ENCODE measurements at regions not wholly inside any gene's neighbourhood (a gene's known extent, or its start where the extent isn't known, plus 50 kb on each side); places are given as distances from the start of the nearest gene placed in this dataset.

DNA sequence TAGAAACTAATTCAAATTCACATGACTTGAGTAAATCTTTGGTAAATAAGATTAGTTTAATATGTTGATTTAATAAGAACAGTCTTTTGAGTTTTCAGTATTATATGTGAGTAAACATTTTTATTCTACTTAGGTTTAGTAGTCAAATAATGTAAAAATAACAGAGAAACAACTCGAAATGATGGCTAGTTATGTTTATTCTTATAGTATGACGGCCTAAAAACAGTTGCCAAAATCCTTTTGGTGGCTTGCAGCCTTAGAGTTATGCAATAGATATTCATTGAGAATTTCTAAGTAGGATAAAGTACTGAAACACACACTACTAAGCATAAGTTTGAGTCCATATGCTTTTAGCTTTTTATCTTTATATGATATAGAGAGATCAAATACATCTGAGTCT, 184.8 kb downstream of the GNAI1 start:
- H3K27ac ChIP-seq (ENCODE audit: low read depth in 2 of 2, low read length in 1 of 2): no peak overlapping the region
- H3K4me1 ChIP-seq (ENCODE audit: control insufficient read depth in 2 of 2, insufficient read depth in 2 of 2, low read length in 1 of 2): no peaks in the 10 kb centered on the region
- no peak overlapping the region for H3K4me3 ChIP-seq (ENCODE audit: low read depth in 1 of 2, low read length in 2 of 2)
- WGBS, 2 donors: 58 to 59% methylated on average over 2 of the region's 2 CpGs
- H3K27me3 ChIP-seq (ENCODE audit: control insufficient read depth in 1 of 2, insufficient read depth in 2 of 2, low read length in 2 of 2): no peaks in the 10 kb centered on the region
- H3K36me3 ChIP-seq (ENCODE audit: control insufficient read depth in 2 of 2, insufficient read depth in 2 of 2, low read length in 1 of 2): no peaks in the 10 kb centered on the region
- H3K9me3 ChIP-seq (ENCODE audit: control insufficient read depth in 2 of 2, insufficient read depth in 1 of 2, low read depth in 1 of 2, low read length in 1 of 2): no peaks in the 10 kb centered on the region

DNA sequence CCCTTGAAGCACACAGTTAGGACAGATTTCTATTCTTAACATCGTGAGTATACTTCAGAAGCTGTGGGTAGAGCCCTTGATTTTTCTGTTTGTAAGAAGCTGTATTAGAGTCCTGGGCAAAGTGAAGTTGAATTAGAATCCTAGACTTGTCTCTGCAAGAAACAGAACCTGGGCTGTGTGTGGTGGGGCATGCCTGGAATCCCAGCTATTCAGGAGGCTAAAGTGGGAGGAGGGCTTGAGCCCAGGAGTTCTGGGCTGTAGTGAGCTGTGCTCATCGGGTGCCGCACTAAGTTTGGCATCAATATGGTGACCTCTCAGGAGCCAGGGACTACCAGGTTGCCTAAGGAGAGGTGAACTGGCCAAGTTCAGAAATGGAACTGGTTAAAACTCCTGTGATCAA, 183.4 kb downstream of the GNAI1 start:
- H3K4me1 ChIP-seq (ENCODE audit: control insufficient read depth in 2 of 2, insufficient read depth in 2 of 2, low read length in 1 of 2): no peaks in the 10 kb centered on the region
- no peaks in the 10 kb centered on the region for H3K9me3 ChIP-seq (ENCODE audit: control insufficient read depth in 2 of 2, insufficient read depth in 1 of 2, low read depth in 1 of 2, low read length in 1 of 2)
- H3K27ac ChIP-seq (ENCODE audit: low read depth in 2 of 2, low read length in 1 of 2): no peak overlapping the region
- no peaks in the 10 kb centered on the region for H3K36me3 ChIP-seq (ENCODE audit: control insufficient read depth in 2 of 2, insufficient read depth in 2 of 2, low read length in 1 of 2)
- WGBS, 2 donors: 87 to 92% methylated on average over 3 of the region's 3 CpGs
- H3K27me3 ChIP-seq (ENCODE audit: control insufficient read depth in 1 of 2, insufficient read depth in 2 of 2, low read length in 2 of 2): no peaks in the 10 kb centered on the region
- no peak overlapping the region for H3K4me3 ChIP-seq (ENCODE audit: low read depth in 1 of 2, low read length in 2 of 2)

DNA sequence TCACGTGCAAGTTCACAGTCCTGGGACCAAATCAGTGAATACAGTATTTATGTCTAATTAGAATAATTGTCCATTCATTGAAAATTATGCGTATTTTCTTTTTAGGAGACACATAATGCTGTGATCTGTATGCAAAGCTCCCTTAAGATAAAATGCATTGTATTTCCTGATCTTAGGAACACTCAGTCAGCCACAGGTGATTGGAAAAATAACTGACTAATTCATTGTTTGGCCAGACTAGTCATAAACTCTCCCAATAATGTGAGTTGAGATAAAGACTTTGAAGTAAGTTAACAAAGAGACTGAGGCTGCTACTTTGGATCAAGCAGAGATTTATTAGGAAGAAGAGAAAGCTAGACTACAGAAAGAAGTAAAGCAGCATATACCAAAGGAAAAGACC, 182.2 kb downstream of the GNAI1 start:
- 81 to 93% methylated on average over 2 of the region's 2 CpGs for WGBS, 2 donors
- no peak overlapping the region for H3K4me3 ChIP-seq (ENCODE audit: low read depth in 1 of 2, low read length in 2 of 2)
- H3K4me1 ChIP-seq (ENCODE audit: control insufficient read depth in 2 of 2, insufficient read depth in 2 of 2, low read length in 1 of 2): no peaks in the 10 kb centered on the region
- H3K9me3 ChIP-seq (ENCODE audit: control insufficient read depth in 2 of 2, insufficient read depth in 1 of 2, low read depth in 1 of 2, low read length in 1 of 2): no peaks in the 10 kb centered on the region
- H3K27me3 ChIP-seq (ENCODE audit: control insufficient read depth in 1 of 2, insufficient read depth in 2 of 2, low read length in 2 of 2): no peaks in the 10 kb centered on the region
- H3K27ac ChIP-seq (ENCODE audit: low read depth in 2 of 2, low read length in 1 of 2): no peak overlapping the region
- H3K36me3 ChIP-seq (ENCODE audit: control insufficient read depth in 2 of 2, insufficient read depth in 2 of 2, low read length in 1 of 2): no peaks in the 10 kb centered on the region

DNA sequence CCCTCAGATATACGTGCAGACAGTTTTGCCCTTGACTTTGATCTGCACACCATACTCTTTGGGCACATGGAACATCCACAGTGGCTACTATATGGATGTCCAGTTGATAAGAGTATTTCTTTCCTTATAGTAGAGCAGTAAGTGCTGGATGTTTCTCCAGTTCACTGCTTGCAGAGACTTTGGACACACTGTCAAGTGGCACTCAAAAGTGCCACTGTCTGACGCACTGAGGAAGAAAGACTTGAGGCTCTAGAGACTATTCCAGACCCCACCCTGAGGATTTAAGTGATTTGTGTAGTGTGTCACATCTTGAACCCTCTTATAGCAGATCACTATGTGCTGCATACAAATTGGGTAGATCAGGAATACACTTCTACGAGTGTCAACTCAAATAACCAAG, 179.1 kb downstream of the GNAI1 start:
- Histone ChIP-seq H3K27ac (ENCODE audit: low read depth in 2 of 2, low read length in 1 of 2) (no peak overlapping the region), H3K27me3 (ENCODE audit: control insufficient read depth in 1 of 2, insufficient read depth in 2 of 2, low read length in 2 of 2) (no peaks in the 10 kb centered on the region), H3K4me3 (ENCODE audit: low read depth in 1 of 2, low read length in 2 of 2) (no peak overlapping the region), H3K4me1 (ENCODE audit: control insufficient read depth in 2 of 2, insufficient read depth in 2 of 2, low read length in 1 of 2) (no peaks in the 10 kb centered on the region), H3K36me3 (ENCODE audit: control insufficient read depth in 2 of 2, insufficient read depth in 2 of 2, low read length in 1 of 2) (no peaks in the 10 kb centered on the region), H3K9me3 (ENCODE audit: control insufficient read depth in 2 of 2, insufficient read depth in 1 of 2, low read depth in 1 of 2, low read length in 1 of 2) (no peaks in the 10 kb centered on the region)
- 87% methylated on average over 3 of the region's 3 CpGs for WGBS, 2 donors

DNA sequence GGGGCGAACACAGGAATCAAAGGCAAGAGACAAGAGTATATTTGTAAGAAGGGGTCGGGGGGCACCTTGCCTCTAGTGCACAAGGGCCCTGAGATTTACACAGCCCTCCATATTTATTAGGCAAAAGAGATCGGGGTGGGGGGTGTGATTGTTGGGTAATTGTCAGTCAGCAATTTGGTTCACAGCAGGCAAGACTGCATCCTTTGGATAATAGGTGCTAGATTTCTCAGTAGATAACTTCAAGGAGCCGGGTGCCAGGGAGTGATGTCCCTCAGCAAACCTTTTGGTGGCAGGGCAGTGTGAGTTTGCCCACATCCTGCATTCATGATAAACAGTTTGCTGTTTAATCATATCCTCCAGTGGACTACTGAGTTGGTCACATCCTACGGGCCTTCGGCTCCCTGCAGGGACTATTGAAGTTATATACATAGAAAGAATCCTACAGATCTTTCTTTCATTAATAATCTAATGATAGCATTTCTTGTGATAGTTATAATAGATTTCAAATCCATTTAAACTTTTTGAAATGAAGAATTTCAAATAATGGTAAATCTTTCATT, 178.5 kb downstream of the GNAI1 start:
- no peaks in the 10 kb centered on the region for H3K4me1 ChIP-seq (ENCODE audit: control insufficient read depth in 2 of 2, insufficient read depth in 2 of 2, low read length in 1 of 2)
- H3K27ac ChIP-seq (ENCODE audit: low read depth in 2 of 2, low read length in 1 of 2): no peak overlapping the region
- no peaks in the 10 kb centered on the region for H3K27me3 ChIP-seq (ENCODE audit: control insufficient read depth in 1 of 2, insufficient read depth in 2 of 2, low read length in 2 of 2)
- H3K9me3 ChIP-seq (ENCODE audit: control insufficient read depth in 2 of 2, insufficient read depth in 1 of 2, low read depth in 1 of 2, low read length in 1 of 2): no peaks in the 10 kb centered on the region
- 87 to 91% methylated on average over 6 of the region's 6 CpGs for WGBS, 2 donors
- no peak overlapping the region for H3K4me3 ChIP-seq (ENCODE audit: low read depth in 1 of 2, low read length in 2 of 2)
- no peaks in the 10 kb centered on the region for H3K36me3 ChIP-seq (ENCODE audit: control insufficient read depth in 2 of 2, insufficient read depth in 2 of 2, low read length in 1 of 2)

DNA sequence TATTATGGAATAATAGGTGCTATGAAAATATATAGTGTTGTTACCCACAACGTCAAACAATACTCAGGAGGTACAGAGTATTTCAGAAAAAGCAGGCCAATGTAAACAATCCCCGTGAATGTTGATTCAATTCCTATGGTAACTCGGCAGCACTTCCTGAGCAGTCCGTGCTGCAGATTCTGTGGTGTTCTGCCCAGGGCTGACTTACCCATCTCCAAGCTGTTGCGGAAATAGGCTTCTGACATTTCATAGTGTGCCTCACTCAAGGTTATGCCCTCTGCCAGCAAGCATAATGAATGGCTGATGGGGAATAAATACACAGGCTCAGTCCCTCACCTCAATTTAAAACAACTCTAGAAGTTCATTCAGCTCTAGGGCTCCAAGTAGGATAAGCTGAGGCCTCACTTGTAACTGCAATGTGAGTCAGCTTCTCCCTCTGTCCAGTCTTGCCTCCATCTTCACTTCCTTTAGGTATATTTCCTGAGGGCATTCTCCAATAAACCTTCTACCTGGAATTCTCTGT, 177.6 kb downstream of the GNAI1 start:
- Histone ChIP-seq H3K36me3 (ENCODE audit: control insufficient read depth in 2 of 2, insufficient read depth in 2 of 2, low read length in 1 of 2) (no peaks in the 10 kb centered on the region), H3K4me1 (ENCODE audit: control insufficient read depth in 2 of 2, insufficient read depth in 2 of 2, low read length in 1 of 2) (no peaks in the 10 kb centered on the region), H3K9me3 (ENCODE audit: control insufficient read depth in 2 of 2, insufficient read depth in 1 of 2, low read depth in 1 of 2, low read length in 1 of 2) (no peaks in the 10 kb centered on the region), H3K4me3 (ENCODE audit: low read depth in 1 of 2, low read length in 2 of 2) (no peak overlapping the region), H3K27ac (ENCODE audit: low read depth in 2 of 2, low read length in 1 of 2) (no peak overlapping the region), H3K27me3 (ENCODE audit: control insufficient read depth in 1 of 2, insufficient read depth in 2 of 2, low read length in 2 of 2) (no peaks in the 10 kb centered on the region)
- 9 to 25% methylated on average over 5 of the region's 5 CpGs for WGBS, 2 donors

DNA sequence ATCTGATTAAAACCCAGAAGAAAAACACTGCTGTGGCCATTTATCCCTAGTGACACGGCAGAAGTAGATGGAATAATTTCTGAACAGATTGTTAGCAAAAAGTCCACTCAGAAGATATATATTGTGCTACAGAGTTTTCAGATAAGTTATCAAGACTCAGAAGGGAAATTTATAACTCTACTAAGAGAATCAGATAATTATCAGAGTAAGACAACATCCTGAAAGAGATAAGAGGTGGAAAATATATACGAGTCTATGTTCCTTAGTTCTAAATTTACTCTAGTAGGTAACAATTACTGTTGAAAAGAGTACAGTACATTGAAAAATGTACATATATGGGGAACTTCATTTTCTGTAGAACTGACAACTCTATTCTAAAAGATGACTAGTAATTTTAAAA, 176.7 kb downstream of the GNAI1 start:
- Histone ChIP-seq H3K9me3 (ENCODE audit: control insufficient read depth in 2 of 2, insufficient read depth in 1 of 2, low read depth in 1 of 2, low read length in 1 of 2) (no peaks in the 10 kb centered on the region), H3K27ac (ENCODE audit: low read depth in 2 of 2, low read length in 1 of 2) (no peak overlapping the region), H3K4me1 (ENCODE audit: control insufficient read depth in 2 of 2, insufficient read depth in 2 of 2, low read length in 1 of 2) (no peaks in the 10 kb centered on the region), H3K4me3 (ENCODE audit: low read depth in 1 of 2, low read length in 2 of 2) (no peak overlapping the region), H3K27me3 (ENCODE audit: control insufficient read depth in 1 of 2, insufficient read depth in 2 of 2, low read length in 2 of 2) (no peaks in the 10 kb centered on the region), H3K36me3 (ENCODE audit: control insufficient read depth in 2 of 2, insufficient read depth in 2 of 2, low read length in 1 of 2) (no peaks in the 10 kb centered on the region)
- 65 to 72% methylated on average over 2 of the region's 2 CpGs for WGBS, 2 donors

DNA sequence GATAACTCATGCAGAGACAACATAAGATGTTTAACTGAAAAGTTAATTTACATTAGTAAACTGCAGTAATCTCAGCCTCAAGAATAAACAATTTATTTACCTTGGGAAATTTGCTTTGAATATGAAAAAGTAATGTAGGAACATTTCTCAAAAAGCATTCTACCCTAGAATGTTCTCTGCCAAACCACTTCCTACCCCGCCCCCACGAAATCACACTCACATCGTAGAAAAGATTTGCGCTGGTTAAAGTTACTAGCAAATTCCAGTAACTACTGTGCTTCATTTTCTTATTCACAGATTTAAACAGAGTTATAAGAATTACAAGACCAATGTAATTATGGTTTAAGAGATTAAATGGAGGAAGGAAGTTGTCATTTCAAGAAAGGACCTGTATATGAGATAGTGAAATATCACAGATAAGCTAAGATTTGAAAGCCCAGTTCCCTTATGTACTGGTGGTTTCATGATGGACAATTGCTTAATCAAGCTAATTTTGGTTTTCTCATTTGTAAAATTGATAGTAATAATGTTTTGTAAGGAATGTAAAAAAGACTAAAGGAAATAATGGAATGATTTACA, 175.4 kb downstream of the GNAI1 start:
- Histone ChIP-seq H3K4me3 (ENCODE audit: low read depth in 1 of 2, low read length in 2 of 2) (no peak overlapping the region), H3K27ac (ENCODE audit: low read depth in 2 of 2, low read length in 1 of 2) (no peak overlapping the region), H3K27me3 (ENCODE audit: control insufficient read depth in 1 of 2, insufficient read depth in 2 of 2, low read length in 2 of 2) (no peaks in the 10 kb centered on the region), H3K9me3 (ENCODE audit: control insufficient read depth in 2 of 2, insufficient read depth in 1 of 2, low read depth in 1 of 2, low read length in 1 of 2) (no peaks in the 10 kb centered on the region), H3K4me1 (ENCODE audit: control insufficient read depth in 2 of 2, insufficient read depth in 2 of 2, low read length in 1 of 2) (no peaks in the 10 kb centered on the region), H3K36me3 (ENCODE audit: control insufficient read depth in 2 of 2, insufficient read depth in 2 of 2, low read length in 1 of 2) (no peaks in the 10 kb centered on the region)
- 80 to 83% methylated on average over 4 of the region's 4 CpGs for WGBS, 2 donors

DNA sequence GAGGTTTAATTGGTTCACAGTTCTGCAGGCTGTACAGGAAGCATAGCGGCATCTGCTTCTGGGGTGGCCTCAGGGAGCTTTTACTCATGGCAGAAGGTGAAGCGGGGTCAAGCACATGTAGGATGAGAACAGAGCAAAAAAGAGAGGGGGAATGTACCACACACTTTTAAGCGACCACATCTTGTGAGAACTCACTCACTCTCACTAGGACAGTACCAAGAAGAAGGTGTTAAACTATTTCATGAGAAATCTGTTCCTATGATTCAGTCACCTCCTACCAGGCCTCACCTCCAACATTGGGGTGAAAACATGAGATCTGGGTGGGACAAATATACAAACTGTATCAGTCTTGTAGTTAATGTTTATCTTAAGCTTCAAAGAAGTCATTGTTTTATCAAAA, 174.7 kb downstream of the GNAI1 start:
- WGBS, 2 donors: 88 to 92% methylated on average over 3 of the region's 3 CpGs
- H3K9me3 ChIP-seq (ENCODE audit: control insufficient read depth in 2 of 2, insufficient read depth in 1 of 2, low read depth in 1 of 2, low read length in 1 of 2): no peaks in the 10 kb centered on the region
- no peak overlapping the region for H3K4me3 ChIP-seq (ENCODE audit: low read depth in 1 of 2, low read length in 2 of 2)
- no peaks in the 10 kb centered on the region for H3K4me1 ChIP-seq (ENCODE audit: control insufficient read depth in 2 of 2, insufficient read depth in 2 of 2, low read length in 1 of 2)
- H3K36me3 ChIP-seq (ENCODE audit: control insufficient read depth in 2 of 2, insufficient read depth in 2 of 2, low read length in 1 of 2): no peaks in the 10 kb centered on the region
- H3K27ac ChIP-seq (ENCODE audit: low read depth in 2 of 2, low read length in 1 of 2): no peak overlapping the region
- no peaks in the 10 kb centered on the region for H3K27me3 ChIP-seq (ENCODE audit: control insufficient read depth in 1 of 2, insufficient read depth in 2 of 2, low read length in 2 of 2)

DNA sequence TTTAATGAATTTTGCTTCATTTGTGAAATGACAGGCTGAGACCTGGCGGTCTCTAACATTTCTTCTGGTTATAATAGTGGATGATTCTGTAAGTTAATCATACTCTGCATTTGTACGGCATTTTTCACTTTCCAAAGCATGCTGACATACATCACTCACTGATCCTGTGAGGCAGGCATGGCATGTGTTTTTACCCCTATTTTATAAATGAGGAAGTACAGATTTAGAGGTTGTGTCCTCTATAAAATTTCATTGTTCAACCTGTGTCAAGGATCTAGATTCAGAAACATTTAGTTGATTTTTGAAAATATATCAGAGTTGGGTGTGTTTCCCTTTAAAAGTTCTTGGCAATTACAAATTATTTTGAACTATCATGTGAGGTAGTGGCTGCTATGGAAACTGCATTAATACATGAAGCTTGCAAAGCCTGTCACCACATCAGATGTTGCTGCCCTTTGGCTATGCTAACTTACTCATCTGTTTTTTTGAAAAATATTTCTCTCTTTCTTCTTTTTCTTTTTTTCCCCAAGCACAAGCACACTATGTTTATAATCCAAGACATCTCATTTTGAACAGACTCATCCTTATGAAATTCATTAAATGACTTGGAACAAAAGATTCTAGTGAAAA, 172.7 kb downstream of the GNAI1 start:
- Histone ChIP-seq H3K27ac (ENCODE audit: low read depth in 2 of 2, low read length in 1 of 2) (no peak overlapping the region), H3K4me3 (ENCODE audit: low read depth in 1 of 2, low read length in 2 of 2) (no peak overlapping the region), H3K4me1 (ENCODE audit: control insufficient read depth in 2 of 2, insufficient read depth in 2 of 2, low read length in 1 of 2) (no peaks in the 10 kb centered on the region), H3K27me3 (ENCODE audit: control insufficient read depth in 1 of 2, insufficient read depth in 2 of 2, low read length in 2 of 2) (no peaks in the 10 kb centered on the region), H3K36me3 (ENCODE audit: control insufficient read depth in 2 of 2, insufficient read depth in 2 of 2, low read length in 1 of 2) (no peaks in the 10 kb centered on the region), H3K9me3 (ENCODE audit: control insufficient read depth in 2 of 2, insufficient read depth in 1 of 2, low read depth in 1 of 2, low read length in 1 of 2) (no peaks in the 10 kb centered on the region)
- WGBS, 2 donors: 77 to 85% methylated on average over 2 of the region's 2 CpGs

Data from esophagus (tissue), 2 donors.